ENCODE measurements at regions not wholly inside any gene's neighbourhood (a gene's known extent, or its start where the extent isn't known, plus 50 kb on each side); places are given as distances from the start of the nearest gene placed in this dataset.

GRCh38 chr2:60064687-60065389 is 488.6 kb downstream of the BCL11A start:
- no peaks in the 10 kb centered on the region for H3K9me3 Mint-ChIP-seq

DNA sequence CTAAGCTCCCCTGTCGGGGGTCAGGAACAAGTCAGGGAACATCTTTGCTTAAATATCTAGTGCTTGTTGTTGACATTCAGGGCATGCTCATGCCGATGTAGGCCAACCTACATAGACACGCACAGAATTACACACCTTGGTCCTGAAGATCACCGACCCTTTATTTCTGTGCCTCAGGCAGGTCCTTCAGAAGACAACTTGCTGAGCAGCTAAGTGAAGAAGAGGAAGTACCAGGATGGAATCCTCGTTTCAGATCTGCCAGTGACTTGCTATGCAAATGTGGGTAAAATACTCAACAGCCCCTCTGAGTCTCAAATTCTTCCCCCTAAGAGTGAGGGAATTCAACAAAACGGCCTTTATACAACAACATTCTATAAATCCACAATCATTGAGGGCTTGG is 494.7 kb downstream of the BCL11A start:
- no peaks in the 10 kb centered on the region for H3K36me3 Mint-ChIP-seq (ENCODE audit: low read depth)
- H3K9me3 Mint-ChIP-seq = no peaks in the 10 kb centered on the region
- no peak overlapping the region for H3K4me3 Mint-ChIP-seq
- H3K4me1 Mint-ChIP-seq (ENCODE audit: low read depth) = no peaks in the 10 kb centered on the region
- no peak overlapping the region for H3K27ac Mint-ChIP-seq
- H3K27me3 Mint-ChIP-seq (ENCODE audit: low read depth) = no peaks in the 10 kb centered on the region

More at GRCh38 chr2:60064687-60065389, 488.6 kb downstream of the BCL11A start:
- H3K4me1 Mint-ChIP-seq (ENCODE audit: low read depth) = no peaks in the 10 kb centered on the region
- H3K36me3 Mint-ChIP-seq (ENCODE audit: low read depth) = no peaks in the 10 kb centered on the region
- H3K27me3 Mint-ChIP-seq (ENCODE audit: low read depth) = no peaks in the 10 kb centered on the region
- H3K4me3 Mint-ChIP-seq = no peak overlapping the region
- no peak overlapping the region for H3K27ac Mint-ChIP-seq

- H3K9me3 Mint-ChIP-seq = no peaks in the 10 kb centered on the region
- no peaks in the 10 kb centered on the region for H3K4me1 Mint-ChIP-seq (ENCODE audit: low read depth)
- no peak overlapping the region for H3K4me3 Mint-ChIP-seq
- no peak overlapping the region for H3K27ac Mint-ChIP-seq
- no peaks in the 10 kb centered on the region for H3K27me3 Mint-ChIP-seq (ENCODE audit: low read depth)
- H3K36me3 Mint-ChIP-seq (ENCODE audit: low read depth) = no peaks in the 10 kb centered on the region
Observed at GRCh38 chr2:60054571-60055340, 498.7 kb downstream of the BCL11A start.

- H3K4me1 Mint-ChIP-seq (ENCODE audit: low read depth) = no peaks in the 10 kb centered on the region
- no peak overlapping the region for H3K4me3 Mint-ChIP-seq
- H3K9me3 Mint-ChIP-seq = no peaks in the 10 kb centered on the region
- no peak overlapping the region for H3K27ac Mint-ChIP-seq
- no peaks in the 10 kb centered on the region for H3K36me3 Mint-ChIP-seq (ENCODE audit: low read depth)
- no peaks in the 10 kb centered on the region for H3K27me3 Mint-ChIP-seq (ENCODE audit: low read depth)
Observed at GRCh38 chr2:60053791-60054190, 499.7 kb downstream of the BCL11A start.

DNA sequence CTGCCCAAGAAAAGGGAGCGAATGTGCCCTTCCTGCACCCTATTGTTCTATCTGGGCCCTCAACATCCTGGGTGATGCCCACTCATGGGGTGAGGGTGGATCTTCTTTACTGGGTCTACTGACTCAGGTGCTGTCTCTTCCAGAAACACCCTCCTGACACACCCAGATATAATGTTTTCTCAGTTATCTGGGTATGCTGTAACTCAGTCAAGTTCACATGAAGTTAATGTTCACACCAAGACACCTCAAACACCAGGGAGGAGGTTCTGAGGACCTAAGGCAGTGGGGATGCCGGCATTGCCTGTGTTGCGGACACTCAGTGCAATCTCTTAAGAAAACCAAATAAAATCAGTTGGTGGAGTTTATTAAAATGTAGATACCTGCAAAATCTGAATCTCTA is 500.9 kb downstream of the BCL11A start:
- no peaks in the 10 kb centered on the region for H3K27me3 Mint-ChIP-seq (ENCODE audit: low read depth)
- no peaks in the 10 kb centered on the region for H3K4me1 Mint-ChIP-seq (ENCODE audit: low read depth)
- H3K27ac Mint-ChIP-seq = no peak overlapping the region
- no peaks in the 10 kb centered on the region for H3K36me3 Mint-ChIP-seq (ENCODE audit: low read depth)
- no peak overlapping the region for H3K4me3 Mint-ChIP-seq
- no peaks in the 10 kb centered on the region for H3K9me3 Mint-ChIP-seq

- Mint-ChIP-seq H3K4me3 (no peak overlapping the region), H3K4me1 (ENCODE audit: low read depth) (no peaks in the 10 kb centered on the region), H3K27me3 (ENCODE audit: low read depth) (no peaks in the 10 kb centered on the region), H3K9me3 (no peaks in the 10 kb centered on the region), H3K27ac (no peak overlapping the region), H3K36me3 (ENCODE audit: low read depth) (no peaks in the 10 kb centered on the region)
Observed at GRCh38 chr2:60051991-60052390, 501.5 kb downstream of the BCL11A start.

- no peaks in the 10 kb centered on the region for H3K4me1 Mint-ChIP-seq (ENCODE audit: low read depth)
- no peak overlapping the region for H3K4me3 Mint-ChIP-seq
- no peak overlapping the region for H3K27ac Mint-ChIP-seq
- peaks cover 2% of the 10 kb centered on the region for H3K9me3 Mint-ChIP-seq
- no peaks in the 10 kb centered on the region for H3K36me3 Mint-ChIP-seq (ENCODE audit: low read depth)
- H3K27me3 Mint-ChIP-seq (ENCODE audit: low read depth) = no peaks in the 10 kb centered on the region
Observed at GRCh38 chr2:60047944-60048525, 505.4 kb downstream of the BCL11A start.

GRCh38 chr2:60047347-60047746 is 506.1 kb downstream of the BCL11A start:
- Mint-ChIP-seq H3K36me3 (ENCODE audit: low read depth) (no peaks in the 10 kb centered on the region), H3K27me3 (ENCODE audit: low read depth) (no peaks in the 10 kb centered on the region), H3K4me3 (no peak overlapping the region), H3K27ac (no peak overlapping the region), H3K4me1 (ENCODE audit: low read depth) (no peaks in the 10 kb centered on the region), H3K9me3 (peaks cover 2% of the 10 kb centered on the region)

GRCh38 chr2:60046529-60046928 is 506.9 kb downstream of the BCL11A start:
- Mint-ChIP-seq H3K27me3 (ENCODE audit: low read depth) (no peaks in the 10 kb centered on the region), H3K9me3 (peaks cover 2% of the 10 kb centered on the region), H3K4me3 (no peak overlapping the region), H3K4me1 (ENCODE audit: low read depth) (no peaks in the 10 kb centered on the region), H3K27ac (no peak overlapping the region), H3K36me3 (ENCODE audit: low read depth) (no peaks in the 10 kb centered on the region)

GRCh38 chr2:60045456-60045855 is 508.0 kb downstream of the BCL11A start:
- no peaks in the 10 kb centered on the region for H3K36me3 Mint-ChIP-seq (ENCODE audit: low read depth)
- H3K27me3 Mint-ChIP-seq (ENCODE audit: low read depth) = no peaks in the 10 kb centered on the region
- no peak overlapping the region for H3K27ac Mint-ChIP-seq
- H3K9me3 Mint-ChIP-seq = peaks cover 2% of the 10 kb centered on the region
- no peak overlapping the region for H3K4me3 Mint-ChIP-seq
- no peaks in the 10 kb centered on the region for H3K4me1 Mint-ChIP-seq (ENCODE audit: low read depth)

GRCh38 chr2:60044484-60044883 is 509.0 kb downstream of the BCL11A start:
- H3K4me1 Mint-ChIP-seq (ENCODE audit: low read depth) = no peaks in the 10 kb centered on the region
- peaks cover 6% of the 10 kb centered on the region for H3K9me3 Mint-ChIP-seq
- H3K27ac Mint-ChIP-seq = no peak overlapping the region

GRCh38 chr2:60042023-60042422 is 511.4 kb downstream of the BCL11A start:
- Mint-ChIP-seq H3K9me3 (peaks cover 6% of the 10 kb centered on the region), H3K4me3 (no peak overlapping the region), H3K27me3 (ENCODE audit: low read depth) (no peaks in the 10 kb centered on the region), H3K36me3 (ENCODE audit: low read depth) (no peaks in the 10 kb centered on the region), H3K4me1 (ENCODE audit: low read depth) (no peaks in the 10 kb centered on the region), H3K27ac (no peak overlapping the region)

More at GRCh38 chr2:60044484-60044883, 509.0 kb downstream of the BCL11A start:
- Mint-ChIP-seq H3K27me3 (ENCODE audit: low read depth) (no peaks in the 10 kb centered on the region), H3K36me3 (ENCODE audit: low read depth) (no peaks in the 10 kb centered on the region), H3K4me3 (no peak overlapping the region)

DNA sequence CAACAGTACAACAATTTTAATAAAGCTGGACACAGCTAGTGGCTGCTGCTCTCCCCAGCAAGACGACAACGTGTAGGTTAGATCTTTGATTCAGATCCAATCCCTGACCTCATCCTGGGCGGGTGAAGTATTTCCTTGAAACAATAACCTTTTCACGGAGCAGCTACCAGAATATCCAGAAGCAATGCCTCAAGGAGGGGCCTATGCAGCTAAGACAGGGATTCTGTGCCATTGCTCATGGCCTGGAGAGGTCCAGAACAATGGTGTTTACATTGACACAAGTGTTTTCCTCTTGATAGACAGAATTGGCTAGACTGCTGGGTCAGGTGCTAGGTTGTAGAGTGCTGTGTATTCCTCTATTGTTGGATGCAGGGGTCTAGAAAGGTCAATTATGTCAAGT is 520.1 kb downstream of the BCL11A start:
- no peak overlapping the region for H3K4me3 Mint-ChIP-seq
- no peaks in the 10 kb centered on the region for H3K36me3 Mint-ChIP-seq (ENCODE audit: low read depth)
- H3K9me3 Mint-ChIP-seq = peaks cover 14% of the 10 kb centered on the region
- H3K27me3 Mint-ChIP-seq (ENCODE audit: low read depth) = no peaks in the 10 kb centered on the region
- no peak overlapping the region for H3K27ac Mint-ChIP-seq
- H3K4me1 Mint-ChIP-seq (ENCODE audit: low read depth) = no peaks in the 10 kb centered on the region

DNA sequence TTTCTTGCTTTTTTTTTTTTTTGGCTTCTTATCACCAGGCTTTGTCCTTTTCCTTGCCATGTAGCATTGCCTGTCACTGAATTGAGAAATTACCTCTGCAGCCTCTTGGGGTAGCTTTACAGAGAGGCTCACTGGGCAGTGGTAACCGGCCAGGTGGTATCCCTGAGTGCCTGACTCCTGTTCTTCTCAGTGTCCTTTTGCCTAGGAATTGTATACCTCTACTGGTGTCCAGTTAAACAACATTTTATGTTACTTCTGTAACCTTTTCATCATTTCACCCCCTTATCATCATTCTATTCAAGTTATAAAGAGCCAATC is 523.9 kb downstream of the BCL11A start:
- no peaks in the 10 kb centered on the region for H3K4me1 Mint-ChIP-seq (ENCODE audit: low read depth)
- H3K27me3 Mint-ChIP-seq (ENCODE audit: low read depth) = no peaks in the 10 kb centered on the region
- H3K36me3 Mint-ChIP-seq (ENCODE audit: low read depth) = no peaks in the 10 kb centered on the region
- no peak overlapping the region for H3K4me3 Mint-ChIP-seq
- no peak overlapping the region for H3K27ac Mint-ChIP-seq
- peaks cover 8% of the 10 kb centered on the region for H3K9me3 Mint-ChIP-seq

Data from T-helper 1 cell treated with Interleukin-12 subunit alpha and Interleukin-12 subunit beta and Interleukin-4 antibody, amounts not matched to agents 30 μg/mL and 1 μg/mL, for 36 hours (primary cell).